Right lobe of liver (tissue), 4 donors: ENCODE measurements at regions not wholly inside any gene's neighbourhood (a gene's known extent, or its start where the extent isn't known, plus 50 kb on each side); places are given as distances from the start of the nearest gene placed in this dataset.

ENCODE experiments used
- POLR2A ChIP-seq: fragments of 450-650 bp; IDR thresholded peaks from one replicate; pipeline ENCODE4 v1.6.1; 2017; ENCODE audit warnings: antibody characterized with exemption, mild to moderate bottlenecking
- TF ChIP-seq, protein P1 (sequence below), 4 donors: fragments of 200-600 bp in 3 of 4; fragments of 450-650 bp in 1 of 4; IDR thresholded peaks; one replicate each; pipeline versions ENCODE4 v1.5.1 to v1.8.0; 2016 to 2022; ENCODE audit warnings: antibody characterized with exemption in 4 of 4, mild to moderate bottlenecking in 2 of 4
- donor health status: DM: no; HTN: no; CAD: no.
- donor health status: DM: no; HTN: no; CAD: no.
- donor health status: DM: no; HTN: yes; CAD: no.

DNA sequence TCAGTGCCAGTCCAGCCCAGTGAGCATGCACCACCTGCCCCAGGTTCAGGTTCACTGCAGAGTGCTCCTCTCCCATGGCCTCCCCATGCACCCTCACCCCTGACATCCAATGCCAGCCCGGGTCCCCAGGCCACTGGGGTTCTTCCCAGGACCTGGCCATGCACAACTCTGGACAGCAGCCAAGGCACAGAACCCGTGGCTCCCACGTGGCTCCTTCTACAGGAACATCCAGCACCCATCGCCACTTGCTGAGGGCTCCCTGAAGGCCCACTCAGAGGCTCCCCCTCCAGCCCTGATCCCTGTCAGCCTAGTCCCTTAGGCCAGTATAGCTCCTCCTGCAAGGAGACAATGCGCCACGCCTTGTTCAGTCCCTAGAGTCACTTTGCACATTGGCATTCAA, 110.8 kb downstream of the IRX2 start:
- TF ChIP-seq, protein P1, sequence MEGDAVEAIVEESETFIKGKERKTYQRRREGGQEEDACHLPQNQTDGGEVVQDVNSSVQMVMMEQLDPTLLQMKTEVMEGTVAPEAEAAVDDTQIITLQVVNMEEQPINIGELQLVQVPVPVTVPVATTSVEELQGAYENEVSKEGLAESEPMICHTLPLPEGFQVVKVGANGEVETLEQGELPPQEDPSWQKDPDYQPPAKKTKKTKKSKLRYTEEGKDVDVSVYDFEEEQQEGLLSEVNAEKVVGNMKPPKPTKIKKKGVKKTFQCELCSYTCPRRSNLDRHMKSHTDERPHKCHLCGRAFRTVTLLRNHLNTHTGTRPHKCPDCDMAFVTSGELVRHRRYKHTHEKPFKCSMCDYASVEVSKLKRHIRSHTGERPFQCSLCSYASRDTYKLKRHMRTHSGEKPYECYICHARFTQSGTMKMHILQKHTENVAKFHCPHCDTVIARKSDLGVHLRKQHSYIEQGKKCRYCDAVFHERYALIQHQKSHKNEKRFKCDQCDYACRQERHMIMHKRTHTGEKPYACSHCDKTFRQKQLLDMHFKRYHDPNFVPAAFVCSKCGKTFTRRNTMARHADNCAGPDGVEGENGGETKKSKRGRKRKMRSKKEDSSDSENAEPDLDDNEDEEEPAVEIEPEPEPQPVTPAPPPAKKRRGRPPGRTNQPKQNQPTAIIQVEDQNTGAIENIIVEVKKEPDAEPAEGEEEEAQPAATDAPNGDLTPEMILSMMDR (IDR thresholded peaks at IDR 0.05): no peak
- TF ChIP-seq POLR2A: no peak
